HEK293 (cell line): ENCODE measurements at regions not wholly inside any gene's neighbourhood (a gene's known extent, or its start where the extent isn't known, plus 50 kb on each side); places are given as distances from the start of the nearest gene placed in this dataset.

ENCODE experiments used
- ZNF239 ChIP-seq: fragments of 450-650 bp; formaldehyde crosslinking; IDR thresholded peaks from 2 replicates; pipeline ENCODE4 v1.5.1; 2016; ENCODE audit warnings: missing biosample characterization, missing genetic modification characterization
- ZNF776 ChIP-seq: fragments of 450-650 bp; formaldehyde crosslinking; IDR thresholded peaks from 2 replicates; pipeline ENCODE4 v1.5.0; 2017; ENCODE audit warnings: missing biosample characterization, missing genetic modification characterization, borderline replicate concordance
- TF ChIP-seq, protein P1 (sequence below): fragments of 450-650 bp; formaldehyde crosslinking; IDR thresholded peaks from 2 replicates; pipeline ENCODE4 v1.5.1; 2016; ENCODE audit warnings: missing biosample characterization, missing genetic modification characterization
- TF ChIP-seq, protein P2 (sequence below): fragments of 450-650 bp; formaldehyde crosslinking; IDR thresholded peaks from 2 replicates; pipeline ENCODE4 v1.5.1; 2016; ENCODE audit warnings: missing biosample characterization, missing genetic modification characterization

DNA sequence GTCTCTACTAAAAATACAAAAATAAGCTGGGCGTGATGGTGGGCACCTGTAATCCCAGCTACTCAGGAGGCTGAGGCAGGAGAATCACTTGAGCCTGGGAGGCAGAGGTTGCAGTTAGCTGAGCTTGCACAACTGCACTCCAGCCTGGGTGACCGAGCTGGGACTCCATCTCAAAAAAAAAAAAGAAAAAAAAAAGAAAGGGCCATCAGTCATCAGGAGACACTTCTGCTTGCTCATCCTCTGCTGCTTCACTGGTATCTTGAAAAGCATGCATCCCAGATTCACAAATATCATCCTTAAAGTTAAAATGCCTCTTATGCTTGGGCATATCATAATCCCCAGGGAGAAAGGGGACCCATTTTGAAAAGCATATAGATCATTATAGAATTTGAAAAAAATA, 176.6 kb upstream of the NR2F2 start:
- TF ChIP-seq, protein P1, sequence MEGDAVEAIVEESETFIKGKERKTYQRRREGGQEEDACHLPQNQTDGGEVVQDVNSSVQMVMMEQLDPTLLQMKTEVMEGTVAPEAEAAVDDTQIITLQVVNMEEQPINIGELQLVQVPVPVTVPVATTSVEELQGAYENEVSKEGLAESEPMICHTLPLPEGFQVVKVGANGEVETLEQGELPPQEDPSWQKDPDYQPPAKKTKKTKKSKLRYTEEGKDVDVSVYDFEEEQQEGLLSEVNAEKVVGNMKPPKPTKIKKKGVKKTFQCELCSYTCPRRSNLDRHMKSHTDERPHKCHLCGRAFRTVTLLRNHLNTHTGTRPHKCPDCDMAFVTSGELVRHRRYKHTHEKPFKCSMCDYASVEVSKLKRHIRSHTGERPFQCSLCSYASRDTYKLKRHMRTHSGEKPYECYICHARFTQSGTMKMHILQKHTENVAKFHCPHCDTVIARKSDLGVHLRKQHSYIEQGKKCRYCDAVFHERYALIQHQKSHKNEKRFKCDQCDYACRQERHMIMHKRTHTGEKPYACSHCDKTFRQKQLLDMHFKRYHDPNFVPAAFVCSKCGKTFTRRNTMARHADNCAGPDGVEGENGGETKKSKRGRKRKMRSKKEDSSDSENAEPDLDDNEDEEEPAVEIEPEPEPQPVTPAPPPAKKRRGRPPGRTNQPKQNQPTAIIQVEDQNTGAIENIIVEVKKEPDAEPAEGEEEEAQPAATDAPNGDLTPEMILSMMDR (tag by site-specific recombination) = no peak
- TF ChIP-seq ZNF776 (tag by site-specific recombination) = no peak
- no peak for TF ChIP-seq ZNF239
- TF ChIP-seq, protein P2, sequence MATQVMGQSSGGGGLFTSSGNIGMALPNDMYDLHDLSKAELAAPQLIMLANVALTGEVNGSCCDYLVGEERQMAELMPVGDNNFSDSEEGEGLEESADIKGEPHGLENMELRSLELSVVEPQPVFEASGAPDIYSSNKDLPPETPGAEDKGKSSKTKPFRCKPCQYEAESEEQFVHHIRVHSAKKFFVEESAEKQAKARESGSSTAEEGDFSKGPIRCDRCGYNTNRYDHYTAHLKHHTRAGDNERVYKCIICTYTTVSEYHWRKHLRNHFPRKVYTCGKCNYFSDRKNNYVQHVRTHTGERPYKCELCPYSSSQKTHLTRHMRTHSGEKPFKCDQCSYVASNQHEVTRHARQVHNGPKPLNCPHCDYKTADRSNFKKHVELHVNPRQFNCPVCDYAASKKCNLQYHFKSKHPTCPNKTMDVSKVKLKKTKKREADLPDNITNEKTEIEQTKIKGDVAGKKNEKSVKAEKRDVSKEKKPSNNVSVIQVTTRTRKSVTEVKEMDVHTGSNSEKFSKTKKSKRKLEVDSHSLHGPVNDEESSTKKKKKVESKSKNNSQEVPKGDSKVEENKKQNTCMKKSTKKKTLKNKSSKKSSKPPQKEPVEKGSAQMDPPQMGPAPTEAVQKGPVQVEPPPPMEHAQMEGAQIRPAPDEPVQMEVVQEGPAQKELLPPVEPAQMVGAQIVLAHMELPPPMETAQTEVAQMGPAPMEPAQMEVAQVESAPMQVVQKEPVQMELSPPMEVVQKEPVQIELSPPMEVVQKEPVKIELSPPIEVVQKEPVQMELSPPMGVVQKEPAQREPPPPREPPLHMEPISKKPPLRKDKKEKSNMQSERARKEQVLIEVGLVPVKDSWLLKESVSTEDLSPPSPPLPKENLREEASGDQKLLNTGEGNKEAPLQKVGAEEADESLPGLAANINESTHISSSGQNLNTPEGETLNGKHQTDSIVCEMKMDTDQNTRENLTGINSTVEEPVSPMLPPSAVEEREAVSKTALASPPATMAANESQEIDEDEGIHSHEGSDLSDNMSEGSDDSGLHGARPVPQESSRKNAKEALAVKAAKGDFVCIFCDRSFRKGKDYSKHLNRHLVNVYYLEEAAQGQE (tag by site-specific recombination) = no peak
